LHCN-M2 (cell line): ENCODE measurements at regions not wholly inside any gene's neighbourhood (a gene's known extent, or its start where the extent isn't known, plus 50 kb on each side); places are given as distances from the start of the nearest gene placed in this dataset.
"Not testable (repeated sequence)": the region's sequence is repeated elsewhere in the genome, so short reads cannot be mapped to it uniquely, and the experiment has no call there.

Experiments used
- DNase-seq: peaks from one replicate; pipeline ENCODE4 v3.0.0-alpha.2; 2012; ENCODE audit warnings: low read depth

DNA sequence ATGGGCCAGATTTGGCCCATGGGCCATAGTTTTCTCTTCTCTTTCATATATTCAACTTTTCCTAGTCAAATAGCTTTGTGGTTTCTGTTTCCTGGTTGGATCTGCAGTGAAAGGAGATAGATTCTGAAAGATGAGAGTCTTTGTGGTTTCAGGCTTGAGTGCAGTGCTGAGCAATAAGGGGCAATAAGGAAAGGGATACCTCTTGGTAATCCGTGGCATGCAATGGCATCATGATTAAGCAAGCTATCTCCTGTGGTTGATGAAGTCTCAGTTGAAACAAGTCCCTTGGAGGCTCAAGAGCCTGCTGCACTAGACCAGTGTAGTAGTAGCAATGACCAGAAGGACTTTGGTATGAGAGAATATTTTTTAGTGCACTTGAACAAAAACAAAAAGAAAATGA, 187.7 kb upstream of the CNTNAP2 start:
- DNase-seq, result no peak

GRCh38 chr7:145919712-145920111, 196.9 kb upstream of the CNTNAP2 start:
- no peak for DNase-seq

- DNase-seq, result no peak
These were observed 199.8 kb upstream of the CNTNAP2 start for GRCh38 chr7:145916776-145917175.

GRCh38 chr7:145915679-145916078, 200.9 kb upstream of the CNTNAP2 start:
- no peak for DNase-seq

DNA sequence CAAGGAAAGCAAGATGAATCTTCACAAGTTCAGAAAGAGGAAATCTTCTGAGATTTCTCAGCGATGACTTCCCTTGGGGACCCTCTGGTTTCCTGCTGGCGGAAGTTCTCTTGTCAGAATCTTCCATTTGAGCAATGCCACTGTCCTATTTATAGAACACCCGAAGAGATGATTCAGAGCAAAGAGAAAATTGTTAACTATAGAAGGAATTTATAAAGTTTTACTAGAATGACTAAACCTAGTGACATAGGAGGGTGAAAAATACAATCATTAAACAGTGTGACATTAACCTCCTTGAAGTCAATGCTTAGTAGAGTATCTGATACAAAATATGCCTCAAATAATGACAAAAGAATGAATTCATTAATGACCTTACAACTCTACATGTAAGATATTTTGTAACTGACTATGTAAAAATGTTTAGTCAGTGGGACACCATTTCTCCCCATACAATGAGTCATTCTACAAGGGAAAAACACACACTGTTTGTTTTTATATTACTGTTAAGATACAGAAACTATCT, 206.5 kb upstream of the CNTNAP2 start:
- DNase-seq, result no peak

GRCh38 chr7:145903658-145904057, 212.9 kb upstream of the CNTNAP2 start:
- no peak for DNase-seq

- no peak for DNase-seq
These were observed 214.5 kb upstream of the CNTNAP2 start for GRCh38 chr7:145902123-145902522.

DNA sequence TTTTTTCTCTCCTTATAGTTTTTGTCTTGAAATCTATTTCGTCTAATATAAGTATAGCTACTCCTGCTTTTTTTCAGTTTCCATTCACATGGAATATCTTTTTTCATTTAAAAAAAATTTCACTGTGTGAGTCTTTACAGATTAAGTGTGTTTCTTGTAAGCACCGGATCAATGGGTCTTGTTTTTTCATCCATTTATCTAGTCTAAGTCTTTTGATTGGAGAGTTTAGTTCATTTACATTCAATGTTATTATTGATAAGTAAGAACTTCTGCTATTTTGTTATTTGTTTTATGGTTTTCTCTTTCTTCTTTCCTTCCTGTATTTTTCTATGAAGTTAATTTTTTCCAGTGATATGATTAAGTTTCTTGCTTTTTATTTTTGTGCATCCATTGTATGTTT, 216.7 kb upstream of the CNTNAP2 start:
- no peak for DNase-seq

GRCh38 chr7:145893925-145894535, 222.6 kb upstream of the CNTNAP2 start:
- no peak for DNase-seq

GRCh38 chr7:145884716-145885514, 231.7 kb upstream of the CNTNAP2 start:
- DNase-seq, result no peak

- DNase-seq, result no peak
These were observed 240.2 kb upstream of the CNTNAP2 start for GRCh38 chr7:145876376-145876775.

DNA sequence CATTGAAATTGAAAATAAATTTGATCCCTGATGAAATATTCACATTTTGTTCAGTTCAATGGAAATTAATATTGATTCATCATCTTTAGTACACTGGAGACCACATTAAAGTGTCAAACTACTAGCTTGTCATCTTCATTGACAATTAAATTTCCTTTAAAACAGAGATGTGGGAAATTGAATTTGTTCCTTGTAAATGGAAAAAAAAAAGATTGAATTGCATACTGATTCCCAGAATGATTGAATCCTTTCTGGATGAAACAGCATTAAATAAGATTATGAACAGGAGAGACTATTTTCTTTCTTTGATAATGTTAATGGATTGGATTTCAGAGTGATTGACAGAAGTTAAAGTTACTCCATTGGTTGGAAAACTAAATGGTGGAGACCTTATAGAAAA, 241.3 kb upstream of the CNTNAP2 start:
- no peak for DNase-seq

DNA sequence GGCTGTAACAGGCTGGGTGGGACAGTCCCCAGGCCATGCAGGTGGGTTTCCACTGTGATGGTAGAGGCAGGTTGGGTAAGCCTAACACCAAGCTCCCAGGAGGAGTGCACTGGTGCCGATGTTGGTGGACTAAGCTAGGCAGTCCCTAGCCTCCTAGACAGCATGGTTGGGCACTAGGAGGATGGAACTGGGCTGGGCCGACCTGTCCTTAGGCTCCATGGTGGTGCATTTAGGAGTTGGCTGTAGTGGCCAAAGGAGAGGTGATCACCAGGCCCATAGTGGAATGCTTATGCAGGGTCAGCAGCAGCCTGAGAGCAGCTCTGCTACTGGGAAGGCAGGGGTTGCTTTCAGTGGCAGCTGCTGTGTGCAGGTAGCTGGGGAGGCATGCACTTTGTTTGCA, 247.7 kb upstream of the CNTNAP2 start:
- DNase-seq, result no peak

GRCh38 chr7:145862212-145862611, 254.4 kb upstream of the CNTNAP2 start:
- no peak for DNase-seq

- DNase-seq, result no peak
These were observed 255.8 kb upstream of the CNTNAP2 start for GRCh38 chr7:145860809-145861208.

DNA sequence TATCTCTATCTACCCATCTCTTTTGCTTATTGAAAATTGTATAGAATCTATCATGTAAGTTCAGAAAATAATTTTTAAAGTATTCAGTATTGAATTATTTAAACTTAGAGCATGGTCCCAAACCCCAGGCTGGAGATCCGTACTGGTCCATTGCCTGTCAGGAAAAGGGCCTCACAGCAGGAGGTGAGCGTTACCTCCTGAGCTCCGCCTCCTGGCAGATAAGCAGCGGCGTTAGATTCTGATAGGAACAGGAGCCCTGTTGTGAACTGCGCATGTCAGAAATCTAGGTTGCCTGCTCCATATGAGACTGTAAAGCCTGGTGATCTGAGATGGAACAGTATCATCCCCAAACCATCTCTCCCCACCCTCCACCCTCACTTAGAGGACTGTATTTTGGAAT, 266.0 kb upstream of the CNTNAP2 start:
- DNase-seq, result no peak

- no peak for DNase-seq
These were observed 267.9 kb upstream of the CNTNAP2 start for GRCh38 chr7:145848691-145849090.

GRCh38 chr7:145845345-145845744, 271.3 kb upstream of the CNTNAP2 start:
- no peak for DNase-seq

DNA sequence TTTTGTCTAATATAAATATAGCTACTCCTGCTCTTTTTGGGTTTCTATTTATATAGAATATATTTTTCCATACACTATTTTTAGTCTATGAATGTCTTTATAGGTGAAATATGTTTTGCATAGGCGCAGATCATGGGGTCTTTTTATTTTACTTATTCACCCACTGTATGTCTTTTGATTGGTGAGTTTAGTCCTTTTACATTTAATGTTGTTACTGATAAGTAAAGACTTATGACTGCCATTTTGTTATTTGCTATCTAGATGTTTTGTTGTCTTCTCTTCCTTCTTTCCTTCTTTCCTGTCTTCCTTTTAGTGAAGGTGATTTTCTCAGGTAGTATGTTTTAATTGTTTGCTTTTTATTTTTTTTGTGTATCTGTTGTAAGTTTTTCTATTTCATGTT, 276.8 kb upstream of the CNTNAP2 start:
- DNase-seq, result no peak

GRCh38 chr7:145831616-145832206, 284.9 kb upstream of the CNTNAP2 start:
- DNase-seq, result no peak

DNA sequence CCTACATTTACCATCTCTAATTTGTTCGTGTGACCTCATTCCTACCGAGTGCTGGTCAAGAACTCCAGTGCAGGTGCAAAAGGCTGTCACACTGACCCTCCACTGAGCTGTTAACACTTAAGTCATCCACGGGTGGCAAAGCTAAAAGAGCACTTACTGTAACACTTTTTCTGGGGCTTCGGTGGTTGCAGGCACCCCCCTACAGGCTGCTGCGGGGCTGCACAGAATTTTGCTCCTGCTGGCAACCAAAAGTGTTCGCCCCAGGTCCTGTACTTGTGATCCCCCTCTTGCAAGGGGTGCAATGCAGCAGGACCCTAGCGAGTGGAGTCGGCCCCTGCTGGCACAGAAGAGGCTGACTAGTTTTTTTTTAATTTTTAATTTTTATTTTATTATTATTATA, 298.9 kb upstream of the CNTNAP2 start:
- DNase-seq, result no peak

GRCh38 chr7:145812218-145812617, 304.4 kb upstream of the CNTNAP2 start:
- no peak for DNase-seq

- not testable (repeated sequence) for DNase-seq
These were observed 311.1 kb upstream of the CNTNAP2 start for GRCh38 chr7:145805496-145805895.
